GM18867 (cell line): ENCODE measurements at regions not wholly inside any gene's neighbourhood (a gene's known extent, or its start where the extent isn't known, plus 50 kb on each side); places are given as distances from the start of the nearest gene placed in this dataset.
A peak's percentile ranks its signal among the peaks of the same experiment; 100 is the strongest.

Source experiments
- ATAC-seq: cut with Tn5 transposase; IDR thresholded peaks from one replicate; pipeline ENCODE4 v1.9.1; 2021; ENCODE audit warnings: mild to moderate bottlenecking, moderate library complexity; ENCODE audit not compliant: unreplicated experiment

DNA sequence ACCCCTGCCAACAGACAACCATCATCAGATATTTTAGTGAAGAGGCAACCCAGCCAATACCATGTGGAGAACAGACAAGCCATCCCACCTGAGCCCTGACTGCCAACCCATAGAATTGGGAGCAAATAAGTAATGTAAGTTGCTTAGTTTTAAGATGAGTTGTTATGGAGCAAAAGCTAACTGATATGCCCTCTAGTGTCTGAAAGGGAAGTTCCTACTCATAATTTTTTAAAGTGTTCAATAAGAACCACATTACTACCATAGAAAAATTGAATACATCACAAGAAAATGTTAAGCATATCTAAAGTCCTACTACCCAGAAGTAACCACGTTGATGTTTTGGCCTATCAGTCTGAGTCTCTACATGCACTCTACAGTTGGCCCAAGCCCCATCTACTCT is 50.8 kb upstream of the SLC36A4 start:
- no peak for ATAC-seq

GRCh38 chr11:93249459-93250220 is 51.8 kb upstream of the SLC36A4 start:
- no peak for ATAC-seq

GRCh38 chr11:93250326-93250725 is 52.5 kb upstream of the SLC36A4 start:
- ATAC-seq, result no peak

DNA sequence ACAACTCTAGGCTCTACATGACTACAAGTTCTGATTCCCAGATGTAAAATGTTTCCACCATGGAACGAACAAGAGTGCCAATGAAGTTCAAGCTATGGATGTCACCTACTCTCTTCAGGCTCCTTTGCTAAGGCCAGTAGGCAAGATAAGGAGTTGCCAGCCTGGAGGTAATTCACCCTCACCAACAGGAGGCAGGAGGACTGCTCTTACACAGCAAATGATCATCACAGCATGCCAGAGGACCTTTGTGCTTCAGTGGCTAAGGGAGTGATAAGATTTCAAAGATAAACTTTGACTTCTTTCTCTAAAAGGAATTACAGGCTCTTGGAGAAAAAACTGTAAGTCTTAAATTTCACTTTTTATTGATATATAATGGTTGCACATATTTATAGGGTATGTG is 54.1 kb upstream of the SLC36A4 start:
- ATAC-seq, result no peak

DNA sequence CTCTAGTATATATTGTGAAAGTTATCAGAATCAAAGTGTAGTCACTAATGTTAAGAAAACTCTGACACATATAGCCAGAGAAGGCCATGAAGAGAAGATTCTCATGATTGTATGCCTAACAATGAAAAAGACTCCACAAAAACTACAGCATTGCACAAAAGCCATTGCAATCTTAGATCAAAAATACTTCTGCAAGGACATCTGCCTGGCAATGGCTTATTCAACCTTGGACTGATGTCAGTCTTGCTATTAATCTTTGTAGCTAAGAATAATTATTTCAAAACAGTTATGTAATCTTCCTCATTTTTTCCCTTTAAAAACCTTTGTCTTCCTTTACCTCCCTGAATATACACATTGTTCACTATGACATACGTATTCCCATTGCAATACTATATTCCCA is 55.3 kb upstream of the SLC36A4 start:
- no peak for ATAC-seq

DNA sequence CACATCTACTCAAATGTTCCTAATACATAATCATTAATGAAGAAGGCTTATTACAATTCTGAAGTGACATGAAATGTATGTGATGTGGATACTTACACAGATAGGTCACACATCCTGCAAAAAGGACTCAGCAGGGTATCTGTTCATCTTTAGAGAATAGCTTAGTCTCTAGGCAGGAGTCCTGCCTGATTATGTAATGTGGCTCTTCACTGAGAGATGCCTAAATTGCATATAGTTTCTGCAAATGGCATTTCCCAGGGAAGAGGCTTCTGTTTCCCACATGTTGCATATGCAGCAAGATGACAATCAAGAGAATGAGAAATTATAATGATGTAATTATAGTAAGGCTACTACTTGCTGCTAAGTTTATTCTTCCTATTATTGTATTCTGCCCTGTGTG is 58.8 kb upstream of the SLC36A4 start:
- no peak for ATAC-seq

- no peak for ATAC-seq
These were observed 63.2 kb upstream of the DEUP1 start for GRCh38 chr11:93267383-93267782.

GRCh38 chr11:93268287-93269040 is 62.1 kb upstream of the DEUP1 start:
- ATAC-seq, result no peak

GRCh38 chr11:93271596-93271995 is 58.9 kb upstream of the DEUP1 start:
- no peak for ATAC-seq

DNA sequence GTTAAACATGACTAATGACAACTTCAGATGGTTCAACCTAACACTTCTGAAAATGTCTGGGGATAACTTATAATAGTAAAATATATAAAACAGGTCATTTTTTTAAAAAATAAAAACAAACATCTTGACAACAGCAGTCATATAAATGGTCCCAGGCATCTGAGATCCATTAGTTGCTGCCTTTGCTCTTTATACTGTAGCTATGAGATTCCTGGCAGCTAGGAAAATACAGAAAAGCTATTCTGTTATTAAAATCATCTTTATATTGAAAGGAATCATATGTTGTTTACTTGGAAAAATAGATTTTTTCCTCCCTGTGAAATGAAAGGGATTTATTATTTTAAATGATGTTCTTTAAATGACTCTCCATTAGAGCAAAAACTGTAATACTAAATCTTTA is 55.7 kb upstream of the DEUP1 start:
- no peak for ATAC-seq

GRCh38 chr11:93278976-93279375 is 51.6 kb upstream of the DEUP1 start:
- no peak for ATAC-seq

DNA sequence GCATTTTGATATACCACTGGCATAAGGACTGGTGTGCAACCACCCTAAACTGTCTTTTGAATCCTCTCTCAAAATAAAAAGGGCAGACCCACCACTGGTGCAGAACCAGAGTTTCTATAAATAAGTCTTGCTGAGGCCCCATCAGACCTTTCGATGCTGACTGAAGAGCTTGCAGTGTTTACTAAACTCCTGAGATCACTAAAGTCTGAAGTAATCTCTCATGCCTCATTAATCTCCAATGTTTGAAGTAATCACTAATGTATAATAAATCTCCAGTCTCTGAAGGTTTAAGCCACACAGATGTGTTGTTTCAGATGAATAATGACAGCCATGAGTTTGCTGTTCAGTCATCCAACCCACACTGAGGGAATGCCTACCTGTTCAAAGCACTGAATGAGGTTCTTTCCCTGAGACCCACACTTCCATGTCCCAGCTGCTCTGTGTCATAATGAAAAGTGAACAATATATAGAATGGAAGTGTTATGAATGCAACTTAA is 50.6 kb upstream of the DEUP1 start:
- ATAC-seq, result peak; percentile 80
